Spinal cord (tissue), 9 donors: ENCODE measurements at regions not wholly inside any gene's neighbourhood (a gene's known extent, or its start where the extent isn't known, plus 50 kb on each side); places are given as distances from the start of the nearest gene placed in this dataset.

Experiments
- DNase-seq, 6 donors: peaks; one replicate each; pipeline versions ENCODE4 v3.0.0 to v3.0.0-alpha.2; 2013 to 2015; ENCODE audit warnings: low spot score in 6 of 6, low read depth in 4 of 6
- H3K27ac ChIP-seq: one replicate; pipeline ENCODE4 v1.5.1; 2013; ENCODE audit warnings: low read depth, low read length, control low read depth
- H3K27me3 ChIP-seq: one replicate; pipeline ENCODE4 v1.6.1; 2013; ENCODE audit warnings: low read length; ENCODE audit not compliant: control insufficient read depth, insufficient read depth
- H3K36me3 ChIP-seq: one replicate; pipeline ENCODE4 v1.6.1; 2013; ENCODE audit warnings: low read length; ENCODE audit not compliant: control insufficient read depth, insufficient read depth
- H3K4me1 ChIP-seq: one replicate; pipeline ENCODE4 v1.6.1; 2013; ENCODE audit warnings: low read length; ENCODE audit not compliant: control insufficient read depth, insufficient read depth
- H3K4me3 ChIP-seq: one replicate; pipeline ENCODE4 v1.5.1; 2013; ENCODE audit warnings: low read depth, low read length, control low read depth
- H3K9me3 ChIP-seq: one replicate; pipeline ENCODE4 v1.6.1; 2013; ENCODE audit warnings: low read length; ENCODE audit not compliant: control insufficient read depth, insufficient read depth
- WGBS: methylation state at CpG from one replicate; pipeline ENCODE4 v1.1.5; 2013; ENCODE audit warnings: missing lambda C conversion rate; ENCODE audit not compliant: insufficient coverage; 5-methylcytosine and 5-hydroxymethylcytosine counted together
- donor health status: healthy.

DNA sequence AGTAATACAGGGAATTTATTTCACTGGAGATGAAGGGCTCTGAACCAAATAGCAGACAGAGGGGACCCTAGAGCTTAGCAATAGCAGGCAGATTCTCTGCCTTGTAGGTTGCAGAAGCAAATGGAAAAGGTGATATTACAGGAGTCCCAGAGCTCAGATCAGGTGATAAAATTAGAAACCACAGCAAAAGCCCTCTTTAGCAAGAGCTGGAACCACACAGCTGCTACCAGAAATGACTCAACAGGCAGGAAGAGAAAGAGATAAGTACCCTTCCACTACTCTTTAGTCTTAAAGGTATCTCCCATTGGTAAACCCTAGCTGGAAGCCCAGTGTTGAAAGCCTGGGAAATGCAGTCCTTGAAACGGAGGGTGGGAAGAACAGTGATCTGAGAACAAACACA is 535.6 kb upstream of the GHITM start:
- no peaks in the 10 kb centered on the region for H3K9me3 ChIP-seq
- no peak overlapping the region for H3K27ac ChIP-seq
- no peaks in the 10 kb centered on the region for H3K4me1 ChIP-seq
- no peaks in the 10 kb centered on the region for H3K27me3 ChIP-seq
- WGBS = no CpG with 5 or more reads among the region's 1 CpG
- no peak for DNase-seq
- no peak overlapping the region for H3K4me3 ChIP-seq
- no peaks in the 10 kb centered on the region for H3K36me3 ChIP-seq

GRCh38 chr10:83605783-83606630 is 533.3 kb upstream of the GHITM start:
- Histone ChIP-seq H3K9me3 (no peaks in the 10 kb centered on the region), H3K27me3 (no peaks in the 10 kb centered on the region), H3K27ac (no peak overlapping the region), H3K4me3 (no peak overlapping the region), H3K36me3 (no peaks in the 10 kb centered on the region), H3K4me1 (no peaks in the 10 kb centered on the region)
- DNase-seq = peak in 3 of 6 donors; percentile 4 to 68 (median 65)
- no CpG with 5 or more reads among the region's 2 CpGs for WGBS

- WGBS = no CpG with 5 or more reads among the region's 7 CpGs
- H3K4me3 ChIP-seq = no peak overlapping the region
- no peaks in the 10 kb centered on the region for H3K27me3 ChIP-seq
- no peaks in the 10 kb centered on the region for H3K4me1 ChIP-seq
- DNase-seq = no peak
- H3K9me3 ChIP-seq = no peaks in the 10 kb centered on the region
- H3K36me3 ChIP-seq = no peaks in the 10 kb centered on the region
- no peak overlapping the region for H3K27ac ChIP-seq
Measured at GRCh38 chr10:83607959-83608745, 531.2 kb upstream of the GHITM start.

- H3K4me3 ChIP-seq = no peak overlapping the region
- no peak for DNase-seq
- WGBS = 71% methylated on average over 1 of the region's 4 CpGs
- H3K4me1 ChIP-seq = no peaks in the 10 kb centered on the region
- no peaks in the 10 kb centered on the region for H3K27me3 ChIP-seq
- H3K27ac ChIP-seq = no peak overlapping the region
- H3K9me3 ChIP-seq = no peaks in the 10 kb centered on the region
- H3K36me3 ChIP-seq = no peaks in the 10 kb centered on the region
Measured at GRCh38 chr10:83612050-83612449, 527.3 kb upstream of the GHITM start.

DNA sequence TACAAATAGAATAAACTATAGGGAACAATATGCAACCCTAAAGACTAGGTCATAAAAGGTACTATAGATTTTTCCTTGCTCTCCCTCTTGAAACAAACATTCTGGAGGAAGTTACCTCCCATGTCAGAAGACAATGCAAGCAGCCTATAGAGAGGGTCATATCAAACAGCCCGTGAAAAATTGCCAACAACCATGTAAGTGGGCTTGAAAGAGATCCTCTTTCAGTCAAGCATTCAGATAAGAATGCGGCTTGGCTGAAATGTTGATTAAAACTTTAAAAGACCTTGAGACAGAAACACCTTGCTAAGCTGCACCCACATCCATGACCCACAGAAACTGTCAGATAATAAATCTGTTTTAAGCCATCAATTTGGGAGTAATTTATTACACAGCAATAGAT is 526.6 kb upstream of the GHITM start:
- DNase-seq = no peak
- no peaks in the 10 kb centered on the region for H3K9me3 ChIP-seq
- no peaks in the 10 kb centered on the region for H3K36me3 ChIP-seq
- no peaks in the 10 kb centered on the region for H3K4me1 ChIP-seq
- H3K27ac ChIP-seq = no peak overlapping the region
- H3K4me3 ChIP-seq = no peak overlapping the region
- WGBS = no CpG with 5 or more reads among the region's 2 CpGs
- no peaks in the 10 kb centered on the region for H3K27me3 ChIP-seq

GRCh38 chr10:83617172-83617571 is 522.1 kb upstream of the GHITM start:
- peak in 1 of 6 donors; percentile 25 for DNase-seq
- H3K27me3 ChIP-seq = no peaks in the 10 kb centered on the region
- H3K4me3 ChIP-seq = no peak overlapping the region
- H3K4me1 ChIP-seq = no peaks in the 10 kb centered on the region
- no CpG with 5 or more reads among the region's 1 CpG for WGBS
- H3K27ac ChIP-seq = no peak overlapping the region
- H3K9me3 ChIP-seq = no peaks in the 10 kb centered on the region
- no peaks in the 10 kb centered on the region for H3K36me3 ChIP-seq

- Histone ChIP-seq H3K27me3 (no peaks in the 10 kb centered on the region), H3K27ac (no peak overlapping the region), H3K4me3 (no peak overlapping the region), H3K36me3 (no peaks in the 10 kb centered on the region), H3K9me3 (no peaks in the 10 kb centered on the region), H3K4me1 (no peaks in the 10 kb centered on the region)
- 74% methylated on average over 2 of the region's 5 CpGs for WGBS
- no peak for DNase-seq
Measured at GRCh38 chr10:83617692-83618545, 521.4 kb upstream of the GHITM start.

DNA sequence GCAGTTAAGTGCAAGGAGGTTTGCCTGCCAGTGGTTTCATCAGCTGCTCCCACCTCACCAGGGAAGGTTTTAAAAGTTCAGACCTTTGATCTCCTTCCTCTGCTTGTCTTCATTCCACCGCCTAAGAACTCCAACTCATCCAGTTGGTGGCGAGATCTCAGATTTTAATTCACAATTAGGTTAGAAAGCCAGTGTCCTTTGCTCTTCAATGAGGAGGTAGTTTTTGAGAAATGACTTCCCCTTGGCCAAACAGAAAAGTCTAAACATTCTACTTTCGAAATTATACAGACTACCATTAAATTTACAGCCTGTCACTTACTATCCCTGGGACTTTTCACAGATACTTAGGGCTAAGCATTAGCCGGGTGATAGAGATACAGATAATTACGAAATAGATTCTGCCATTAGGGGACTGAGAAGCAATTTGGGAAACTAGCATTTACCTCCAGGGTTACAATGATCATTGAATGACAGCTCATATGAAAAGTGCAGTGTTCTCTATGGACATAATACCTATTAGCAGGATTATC is 513.4 kb upstream of the GHITM start:
- 80% methylated on average over 2 of the region's 5 CpGs for WGBS
- no peak overlapping the region for H3K4me3 ChIP-seq
- no peaks in the 10 kb centered on the region for H3K9me3 ChIP-seq
- no peak for DNase-seq
- H3K36me3 ChIP-seq = no peaks in the 10 kb centered on the region
- no peaks in the 10 kb centered on the region for H3K4me1 ChIP-seq
- no peak overlapping the region for H3K27ac ChIP-seq
- H3K27me3 ChIP-seq = no peaks in the 10 kb centered on the region

- H3K27ac ChIP-seq = no peak overlapping the region
- H3K27me3 ChIP-seq = no peaks in the 10 kb centered on the region
- no peaks in the 10 kb centered on the region for H3K4me1 ChIP-seq
Measured at GRCh38 chr10:83632701-83633100, 506.6 kb upstream of the GHITM start.

More at GRCh38 chr10:83632701-83633100, 506.6 kb upstream of the GHITM start:
- Histone ChIP-seq H3K36me3 (no peaks in the 10 kb centered on the region), H3K9me3 (no peaks in the 10 kb centered on the region), H3K4me3 (no peak overlapping the region)
- DNase-seq = peak in 1 of 6 donors; percentile 8
